Transverse colon (tissue), 4 donors: ENCODE measurements at regions not wholly inside any gene's neighbourhood (a gene's known extent, or its start where the extent isn't known, plus 50 kb on each side); places are given as distances from the start of the nearest gene placed in this dataset.

ENCODE experiments used
- CTCF ChIP-seq, 5 experiments: fragments of 200-600 bp in 3 of 5; fragments of 450-650 bp in 2 of 5; sonication (generic) in 3 of 5; IDR thresholded peaks; 1 replicate in 2 of 5; 2 replicates in 3 of 5; pipeline ENCODE4 v1.5.1; 2016 to 2017; ENCODE audit warnings: antibody characterized with exemption in 5 of 5, inconsistent platforms in 3 of 5, mild to moderate bottlenecking in 2 of 5, moderate library complexity in 1 of 5
- POLR2A ChIP-seq: fragments of 450-650 bp; IDR thresholded peaks from one replicate; pipeline ENCODE4 v1.6.1; 2016; ENCODE audit warnings: antibody characterized with exemption, mild to moderate bottlenecking, moderate library complexity
- POLR2AphosphoS5 ChIP-seq, 3 donors: sonication (generic); formaldehyde crosslinking; IDR thresholded peaks; one replicate each; pipeline ENCODE4 v1.6.1; 2016; ENCODE audit warnings: antibody characterized with exemption in 3 of 3

GRCh38 chr12:107159384-107159900, 66.1 kb upstream of the CRY1 start:
- TF ChIP-seq CTCF (IDR thresholded peaks at IDR 0.05) (no peak), POLR2AphosphoS5 (IDR thresholded peaks at IDR 0.05) (no peak), POLR2A (no peak)
